ENCODE measurements at regions not wholly inside any gene's neighbourhood (a gene's known extent, or its start where the extent isn't known, plus 50 kb on each side); places are given as distances from the start of the nearest gene placed in this dataset.

GRCh38 chr6:159446340-159446739 lies 246.7 kb downstream of the SOD2 start:
- H4K20me1 ChIP-seq (ENCODE audit: control insufficient read depth, extremely low read depth, insufficient read depth, low read length) = no peaks in the 10 kb centered on the region
- no peak overlapping the region for H3K9ac ChIP-seq (ENCODE audit: insufficient read depth, low read length)
- no peaks in the 10 kb centered on the region for H3K79me2 ChIP-seq (ENCODE audit: control insufficient read depth, insufficient read depth, low read length)
- no peak overlapping the region for H3K27ac ChIP-seq (ENCODE audit: insufficient read depth, low read length)
- no peak overlapping the region for H3K4me3 ChIP-seq (replicated peaks in 1 of 4; ENCODE audit: control extremely low read depth in 1 of 4, insufficient read depth in 1 of 4, low read depth in 3 of 4, low read length in 4 of 4)
- no peak overlapping the region for H2AFZ ChIP-seq (ENCODE audit: low read length)
- TF ChIP-seq CTCF (conservative IDR thresholded peaks at IDR 0.05 in 1 of 2, IDR thresholded peaks at IDR 0.05 in 1 of 2; ENCODE audit: low read depth in 1 of 2, low read length in 2 of 2) (no peak), EZH2 (IDR thresholded peaks at IDR 0.05; ENCODE audit: low read length, missing control alignments) (no peak)
- no peak for DNase-seq (ENCODE audit: low read depth in 2 of 2)
- H3K27me3 ChIP-seq (ENCODE audit: control insufficient read depth, insufficient read depth, low read length) = no peaks in the 10 kb centered on the region
- H3K36me3 ChIP-seq (ENCODE audit: control insufficient read depth, insufficient read depth, low read length) = no peaks in the 10 kb centered on the region
- H3K9me3 ChIP-seq (ENCODE audit: control insufficient read depth, insufficient read depth, low read depth, low read length) = no peaks in the 10 kb centered on the region
- no peaks in the 10 kb centered on the region for H3K4me1 ChIP-seq (ENCODE audit: control insufficient read depth, extremely low read depth, insufficient read depth, low read length)
- no peak overlapping the region for H3K4me2 ChIP-seq (ENCODE audit: extremely low read depth, insufficient read depth, low read length)

- Histone ChIP-seq H4K20me1 (ENCODE audit: control insufficient read depth, extremely low read depth, insufficient read depth, low read length) (no peaks in the 10 kb centered on the region), H3K9me3 (ENCODE audit: control insufficient read depth, insufficient read depth, low read depth, low read length) (no peaks in the 10 kb centered on the region), H3K27me3 (ENCODE audit: control insufficient read depth, insufficient read depth, low read length) (no peaks in the 10 kb centered on the region), H3K4me1 (ENCODE audit: control insufficient read depth, extremely low read depth, insufficient read depth, low read length) (no peaks in the 10 kb centered on the region), H3K4me2 (ENCODE audit: extremely low read depth, insufficient read depth, low read length) (no peak overlapping the region), H3K4me3 (replicated peaks in 1 of 4; ENCODE audit: control extremely low read depth in 1 of 4, insufficient read depth in 1 of 4, low read depth in 3 of 4, low read length in 4 of 4) (no peak overlapping the region), H2AFZ (ENCODE audit: low read length) (no peak overlapping the region), H3K79me2 (ENCODE audit: control insufficient read depth, insufficient read depth, low read length) (no peaks in the 10 kb centered on the region), H3K9ac (ENCODE audit: insufficient read depth, low read length) (no peak overlapping the region), H3K27ac (ENCODE audit: insufficient read depth, low read length) (no peak overlapping the region), H3K36me3 (ENCODE audit: control insufficient read depth, insufficient read depth, low read length) (no peaks in the 10 kb centered on the region)
- no peak for TF ChIP-seq EZH2 (IDR thresholded peaks at IDR 0.05; ENCODE audit: low read length, missing control alignments)
- TF ChIP-seq CTCF (conservative IDR thresholded peaks at IDR 0.05 in 1 of 2, IDR thresholded peaks at IDR 0.05 in 1 of 2; ENCODE audit: low read depth in 1 of 2, low read length in 2 of 2) = no peak
- no peak for DNase-seq (ENCODE audit: low read depth in 2 of 2)
Observed at GRCh38 chr6:159445351-159445750, 247.7 kb downstream of the SOD2 start.

GRCh38 chr6:159444056-159444760 lies 248.8 kb downstream of the SOD2 start:
- H3K36me3 ChIP-seq (ENCODE audit: control insufficient read depth, insufficient read depth, low read length) = no peaks in the 10 kb centered on the region
- no peaks in the 10 kb centered on the region for H3K9me3 ChIP-seq (ENCODE audit: control insufficient read depth, insufficient read depth, low read depth, low read length)
- H2AFZ ChIP-seq (ENCODE audit: low read length) = no peak overlapping the region
- DNase-seq (ENCODE audit: low read depth in 2 of 2) = no peak
- H4K20me1 ChIP-seq (ENCODE audit: control insufficient read depth, extremely low read depth, insufficient read depth, low read length) = no peaks in the 10 kb centered on the region
- TF ChIP-seq CTCF (conservative IDR thresholded peaks at IDR 0.05 in 1 of 2, IDR thresholded peaks at IDR 0.05 in 1 of 2; ENCODE audit: low read depth in 1 of 2, low read length in 2 of 2) = no peak
- no peak for TF ChIP-seq EZH2 (IDR thresholded peaks at IDR 0.05; ENCODE audit: low read length, missing control alignments)
- H3K4me3 ChIP-seq (replicated peaks in 1 of 4; ENCODE audit: control extremely low read depth in 1 of 4, insufficient read depth in 1 of 4, low read depth in 3 of 4, low read length in 4 of 4) = no peak overlapping the region
- no peaks in the 10 kb centered on the region for H3K79me2 ChIP-seq (ENCODE audit: control insufficient read depth, insufficient read depth, low read length)
- no peak overlapping the region for H3K4me2 ChIP-seq (ENCODE audit: extremely low read depth, insufficient read depth, low read length)
- no peaks in the 10 kb centered on the region for H3K27me3 ChIP-seq (ENCODE audit: control insufficient read depth, insufficient read depth, low read length)
- no peak overlapping the region for H3K9ac ChIP-seq (ENCODE audit: insufficient read depth, low read length)
- H3K27ac ChIP-seq (ENCODE audit: insufficient read depth, low read length) = no peak overlapping the region
- H3K4me1 ChIP-seq (ENCODE audit: control insufficient read depth, extremely low read depth, insufficient read depth, low read length) = no peaks in the 10 kb centered on the region
